Spleen (tissue), 11 donors: ENCODE measurements at regions not wholly inside any gene's neighbourhood (a gene's known extent, or its start where the extent isn't known, plus 50 kb on each side); places are given as distances from the start of the nearest gene placed in this dataset.

Source experiments
- DNase-seq: peaks from one replicate; pipeline ENCODE4 v3.0.0-alpha.2; 2020
- H3K27ac ChIP-seq, 8 donors: fragments of 200-600 bp; sonication (generic) in 7 of 8; 1 replicate in 4 of 8; 2 replicates in 4 of 8; pipeline versions ENCODE4 v1.5.0 to v1.8.0; 2016 to 2021; ENCODE audit warnings: inconsistent platforms in 4 of 8, mild to moderate bottlenecking in 4 of 8, moderate library complexity in 1 of 8
- H3K27me3 ChIP-seq, 7 donors: fragments of 200-600 bp; sonication (generic) in 6 of 7; replicated peaks in 1 of 7; 1 replicate in 4 of 7; 2 replicates in 3 of 7; pipeline versions ENCODE4 v1.5.0 to v1.8.0; 2016 to 2021; ENCODE audit warnings: inconsistent platforms in 3 of 7, mild to moderate bottlenecking in 1 of 7
- H3K36me3 ChIP-seq, 6 donors: fragments of 200-600 bp; sonication (generic) in 5 of 6; 1 replicate in 4 of 6; 2 replicates in 2 of 6; pipeline versions ENCODE4 v1.5.0 to v1.8.0; 2016 to 2021; ENCODE audit warnings: inconsistent platforms in 2 of 6
- H3K4me1 ChIP-seq, 6 donors: fragments of 200-600 bp; sonication (generic) in 5 of 6; 1 replicate in 3 of 6; 2 replicates in 3 of 6; pipeline versions ENCODE4 v1.5.0 to v1.8.0; 2016 to 2021; ENCODE audit warnings: inconsistent platforms in 3 of 6
- H3K4me3 ChIP-seq, 8 donors: fragments of 200-600 bp; sonication (generic) in 7 of 8; 1 replicate in 4 of 8; 2 replicates in 4 of 8; pipeline versions ENCODE4 v1.5.0 to v1.8.0; 2016 to 2021; ENCODE audit warnings: inconsistent platforms in 4 of 8, mild to moderate bottlenecking in 4 of 8, moderate library complexity in 2 of 8
- H3K9me3 ChIP-seq, 8 donors: fragments of 200-600 bp; sonication (generic) in 7 of 8; 1 replicate in 4 of 8; 2 replicates in 4 of 8; pipeline versions ENCODE4 v1.5.0 to v1.8.0; 2016 to 2021; ENCODE audit warnings: inconsistent platforms in 4 of 8
- CTCF ChIP-seq, 11 experiments: fragments of 200-600 bp in 7 of 11; fragments of 450-650 bp in 4 of 11; sonication (generic) in 4 of 11; IDR thresholded peaks in 8 of 11; conservative IDR thresholded peaks in 3 of 11; 1 replicate in 7 of 11; 2 replicates in 4 of 11; pipeline versions ENCODE4 v1.4.0 to v1.8.0; 2016 to 2021; ENCODE audit warnings: antibody characterized with exemption in 11 of 11, inconsistent platforms in 4 of 11, mild to moderate bottlenecking in 1 of 11
- POLR2A ChIP-seq, 3 donors: fragments of 450-650 bp; IDR thresholded peaks; one replicate each; pipeline ENCODE4 v1.5.1; 2017; ENCODE audit warnings: antibody characterized with exemption in 3 of 3, mild to moderate bottlenecking in 1 of 3
- POLR2AphosphoS5 ChIP-seq, 3 donors: sonication (generic); formaldehyde crosslinking; IDR thresholded peaks; one replicate each; pipeline ENCODE4 v1.5.1; 2017; ENCODE audit warnings: antibody characterized with exemption in 3 of 3
- WGBS, 5 donors: extraction: QIAGEN DNeasy Blood & Tissue Kit in 3 of 5; methylation state at CpG; one replicate each; pipeline versions ENCODE4 v1.1.5 to v1.1.7; 2013 to 2018; 5-methylcytosine and 5-hydroxymethylcytosine counted together
- intact Hi-C: fragments of 100-400 bp; cut with DNase I; formaldehyde crosslinking; loops from one replicate; pipeline ENCODE4 v1.15.0; 2023; ENCODE audit warnings: low total_unique reads
- donor health status: healthy with polysubstance abuse.
- donor health status: DM: no; HTN: no; CAD: no; lungs with moderate emphysema.
- donor health status: DM: no; HTN: no; CAD: no.
- donor health status: Bipolar disorder and iron deficiency.
- donor health status: healthy.
- donor health status: DM: no; HTN: no; CAD: no.
- donor health status: DM: yes; HTN: yes; CAD: no.

- no peaks in the 10 kb centered on the region for H3K27me3 ChIP-seq
- H3K27ac ChIP-seq, result no peak overlapping the region
- TF ChIP-seq POLR2AphosphoS5 (IDR thresholded peaks at IDR 0.05) (no peak), CTCF (IDR thresholded peaks at IDR 0.05 in 8 of 11, conservative IDR thresholded peaks at IDR 0.05 in 3 of 11) (no peak), POLR2A (IDR thresholded peaks at IDR 0.05) (no peak)
- H3K4me1 ChIP-seq, result no peaks in the 10 kb centered on the region
- H3K9me3 ChIP-seq, result no peaks in the 10 kb centered on the region
- no peaks in the 10 kb centered on the region for H3K36me3 ChIP-seq
- DNase-seq, result no peak
- 80 to 97% (median 90%) methylated on average over 1 of the region's 1 CpG for WGBS, 5 donors
- H3K4me3 ChIP-seq, result no peak overlapping the region
- intact Hi-C loops, result no loop called here
Measured at GRCh38 chr11:80838153-80838552, 1397.3 kb upstream of the TENM4 start.

GRCh38 chr11:80837051-80837450 is 1396.2 kb upstream of the TENM4 start:
- DNase-seq, result no peak
- Histone ChIP-seq H3K27ac (no peak overlapping the region), H3K4me1 (no peaks in the 10 kb centered on the region), H3K4me3 (no peak overlapping the region), H3K9me3 (no peaks in the 10 kb centered on the region), H3K36me3 (no peaks in the 10 kb centered on the region), H3K27me3 (no peaks in the 10 kb centered on the region)
- TF ChIP-seq POLR2AphosphoS5 (IDR thresholded peaks at IDR 0.05), result no peak
- WGBS, 5 donors, result 56 to 87% (median 72%) methylated on average over 1 of the region's 1 CpG
- intact Hi-C loops, result no loop called here

GRCh38 chr11:80831374-80831773 is 1390.5 kb upstream of the TENM4 start:
- Histone ChIP-seq H3K4me1 (no peaks in the 10 kb centered on the region), H3K27me3 (no peaks in the 10 kb centered on the region), H3K4me3 (no peak overlapping the region), H3K36me3 (no peaks in the 10 kb centered on the region), H3K27ac (no peak overlapping the region), H3K9me3 (no peaks in the 10 kb centered on the region)
- intact Hi-C loops, result no loop called here
- DNase-seq, result no peak
- WGBS, 5 donors, result 84 to 100% (median 93%) methylated on average over 1 of the region's 1 CpG
- TF ChIP-seq POLR2A (IDR thresholded peaks at IDR 0.05) (no peak), CTCF (IDR thresholded peaks at IDR 0.05 in 8 of 11, conservative IDR thresholded peaks at IDR 0.05 in 3 of 11) (no peak), POLR2AphosphoS5 (IDR thresholded peaks at IDR 0.05) (no peak)

DNA sequence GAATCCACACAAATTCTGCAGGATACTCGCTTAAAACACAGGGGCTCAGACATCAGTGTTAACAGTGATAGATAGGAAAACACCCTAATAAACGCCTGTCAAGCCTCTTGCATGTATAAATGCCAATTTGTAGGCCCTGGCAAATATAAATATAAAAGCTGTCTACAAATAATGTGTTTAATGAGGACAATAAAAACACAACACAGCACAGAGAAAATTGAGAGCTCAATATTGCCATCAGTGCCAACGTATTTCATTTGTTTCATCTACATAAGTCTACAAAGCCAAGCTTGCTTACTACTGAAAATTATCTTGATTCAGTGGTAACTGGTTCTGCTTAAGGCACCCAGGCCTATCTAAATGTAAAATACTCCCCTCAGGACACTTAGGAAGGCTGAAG is 1387.0 kb upstream of the TENM4 start:
- H3K27ac ChIP-seq, result no peak overlapping the region
- H3K27me3 ChIP-seq, result no peaks in the 10 kb centered on the region
- no peaks in the 10 kb centered on the region for H3K4me1 ChIP-seq
- DNase-seq, result no peak
- 65 to 83% (median 71%) methylated on average over 3 of the region's 3 CpGs for WGBS, 5 donors
- no peak overlapping the region for H3K4me3 ChIP-seq
- H3K9me3 ChIP-seq, result no peaks in the 10 kb centered on the region
- intact Hi-C loops, result no loop called here
- H3K36me3 ChIP-seq, result no peaks in the 10 kb centered on the region
- no peak for TF ChIP-seq CTCF (IDR thresholded peaks at IDR 0.05 in 8 of 11, conservative IDR thresholded peaks at IDR 0.05 in 3 of 11)
- TF ChIP-seq POLR2AphosphoS5 (IDR thresholded peaks at IDR 0.05), result no peak
- TF ChIP-seq POLR2A (IDR thresholded peaks at IDR 0.05), result no peak

DNA sequence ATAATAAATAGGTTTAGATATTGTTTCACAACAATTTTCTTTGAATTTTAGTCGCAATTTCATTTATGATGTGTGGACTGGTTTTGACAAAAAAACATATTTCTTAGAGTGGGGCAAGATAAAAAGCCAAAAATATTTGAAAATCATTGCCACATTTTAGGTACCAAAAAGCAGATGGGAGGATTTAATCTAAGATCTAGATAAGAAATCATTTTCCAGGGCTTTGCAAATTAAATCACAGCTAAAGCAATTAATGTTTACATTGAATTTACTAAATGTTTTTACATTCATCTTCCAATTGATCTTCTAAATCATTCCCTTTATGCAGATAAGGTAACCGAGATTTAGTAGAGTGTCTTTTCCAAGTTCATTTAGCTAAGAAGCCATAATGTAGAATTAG is 1386.0 kb upstream of the TENM4 start:
- no peak overlapping the region for H3K4me3 ChIP-seq
- 84 to 95% (median 88%) methylated on average over 2 of the region's 2 CpGs for WGBS, 5 donors
- no peak overlapping the region for H3K27ac ChIP-seq
- H3K9me3 ChIP-seq, result no peaks in the 10 kb centered on the region
- H3K27me3 ChIP-seq, result no peaks in the 10 kb centered on the region
- no peaks in the 10 kb centered on the region for H3K36me3 ChIP-seq
- DNase-seq, result no peak
- intact Hi-C loops, result no loop called here
- TF ChIP-seq POLR2A (IDR thresholded peaks at IDR 0.05) (no peak), POLR2AphosphoS5 (IDR thresholded peaks at IDR 0.05) (no peak), CTCF (IDR thresholded peaks at IDR 0.05 in 8 of 11, conservative IDR thresholded peaks at IDR 0.05 in 3 of 11) (no peak)
- H3K4me1 ChIP-seq, result no peaks in the 10 kb centered on the region
